Transverse colon (tissue), 4 donors: ENCODE measurements at regions not wholly inside any gene's neighbourhood (a gene's known extent, or its start where the extent isn't known, plus 50 kb on each side); places are given as distances from the start of the nearest gene placed in this dataset.

ENCODE experiments used
- CTCF ChIP-seq, 5 experiments: fragments of 200-600 bp in 3 of 5; fragments of 450-650 bp in 2 of 5; sonication (generic) in 3 of 5; IDR thresholded peaks; 1 replicate in 2 of 5; 2 replicates in 3 of 5; pipeline ENCODE4 v1.5.1; 2016 to 2017; ENCODE audit warnings: antibody characterized with exemption in 5 of 5, inconsistent platforms in 3 of 5, mild to moderate bottlenecking in 2 of 5, moderate library complexity in 1 of 5
- EP300 ChIP-seq: sonication (generic); formaldehyde crosslinking; IDR thresholded peaks from one replicate; pipeline ENCODE4 v1.6.1; 2017; ENCODE audit warnings: antibody characterized with exemption, low read depth
- POLR2A ChIP-seq: fragments of 450-650 bp; IDR thresholded peaks from one replicate; pipeline ENCODE4 v1.6.1; 2016; ENCODE audit warnings: antibody characterized with exemption, mild to moderate bottlenecking, moderate library complexity
- POLR2AphosphoS5 ChIP-seq, 3 donors: sonication (generic); formaldehyde crosslinking; IDR thresholded peaks; one replicate each; pipeline ENCODE4 v1.6.1; 2016; ENCODE audit warnings: antibody characterized with exemption in 3 of 3

- TF ChIP-seq POLR2A (no peak), CTCF (IDR thresholded peaks at IDR 0.05) (no peak), POLR2AphosphoS5 (IDR thresholded peaks at IDR 0.05) (no peak), EP300 (no peak)
These were observed 70.6 kb upstream of the BCO1 start for GRCh38 chr16:81167851-81168250.
